HG03342 (cell line): ENCODE measurements at regions not wholly inside any gene's neighbourhood (a gene's known extent, or its start where the extent isn't known, plus 50 kb on each side); places are given as distances from the start of the nearest gene placed in this dataset.
"Not testable (repeated sequence)": the region's sequence is repeated elsewhere in the genome, so short reads cannot be mapped to it uniquely, and the experiment has no call there.

Experiments used
- ATAC-seq: cut with Tn5 transposase; IDR thresholded peaks from one replicate; pipeline ENCODE4 v1.9.1; 2021; ENCODE audit warnings: mild to moderate bottlenecking, moderate library complexity; ENCODE audit not compliant: unreplicated experiment

- ATAC-seq: peak; percentile 52
Measured at GRCh38 chr1:195278644-195279043, 1329.6 kb downstream of the KCNT2 start.

- no peak for ATAC-seq
Measured at GRCh38 chr1:195275710-195276109, 1332.5 kb downstream of the KCNT2 start.

- ATAC-seq: no peak
Measured at GRCh38 chr1:195251900-195252299, 1356.3 kb downstream of the KCNT2 start.

- ATAC-seq: no peak
Measured at GRCh38 chr1:195243492-195243891, 1364.7 kb downstream of the KCNT2 start.

GRCh38 chr1:195241066-195241465 is 1367.2 kb downstream of the KCNT2 start:
- no peak for ATAC-seq

GRCh38 chr1:195238313-195238712 is 1369.9 kb downstream of the KCNT2 start:
- ATAC-seq: no peak

GRCh38 chr1:195236991-195237889 is 1371.0 kb downstream of the KCNT2 start:
- no peak for ATAC-seq

GRCh38 chr1:195218428-195219212 is 1389.6 kb downstream of the KCNT2 start:
- no peak for ATAC-seq

- ATAC-seq: no peak
Measured at GRCh38 chr1:195202241-195202640, 1406.0 kb downstream of the KCNT2 start.

GRCh38 chr1:195200772-195201171 is 1407.5 kb downstream of the KCNT2 start:
- no peak for ATAC-seq

- ATAC-seq: no peak
Measured at GRCh38 chr1:195197116-195197515, 1411.1 kb downstream of the KCNT2 start.

GRCh38 chr1:195195423-195196057 is 1412.7 kb downstream of the KCNT2 start:
- ATAC-seq: peak; percentile 97

- ATAC-seq: no peak
Measured at GRCh38 chr1:195193134-195193533, 1415.1 kb downstream of the KCNT2 start.

GRCh38 chr1:195188821-195189220 is 1419.4 kb downstream of the KCNT2 start:
- ATAC-seq: no peak

GRCh38 chr1:195186544-195186943 is 1421.7 kb downstream of the KCNT2 start:
- ATAC-seq: no peak

GRCh38 chr1:195185736-195186135 is 1422.5 kb downstream of the KCNT2 start:
- no peak for ATAC-seq

GRCh38 chr1:195185321-195185720 is 1422.9 kb downstream of the KCNT2 start:
- ATAC-seq: no peak

- ATAC-seq: no peak
Measured at GRCh38 chr1:195173753-195174152, 1434.5 kb downstream of the KCNT2 start.

- ATAC-seq: not testable (repeated sequence)
Measured at GRCh38 chr1:195159795-195160194, 1448.4 kb downstream of the KCNT2 start.

GRCh38 chr1:195158091-195158490 is 1450.1 kb downstream of the KCNT2 start:
- ATAC-seq: no peak

- no peak for ATAC-seq
Measured at GRCh38 chr1:195153107-195153506, 1455.1 kb downstream of the KCNT2 start.
